ENCODE measurements at regions not wholly inside any gene's neighbourhood (a gene's known extent, or its start where the extent isn't known, plus 50 kb on each side); places are given as distances from the start of the nearest gene placed in this dataset.

DNA sequence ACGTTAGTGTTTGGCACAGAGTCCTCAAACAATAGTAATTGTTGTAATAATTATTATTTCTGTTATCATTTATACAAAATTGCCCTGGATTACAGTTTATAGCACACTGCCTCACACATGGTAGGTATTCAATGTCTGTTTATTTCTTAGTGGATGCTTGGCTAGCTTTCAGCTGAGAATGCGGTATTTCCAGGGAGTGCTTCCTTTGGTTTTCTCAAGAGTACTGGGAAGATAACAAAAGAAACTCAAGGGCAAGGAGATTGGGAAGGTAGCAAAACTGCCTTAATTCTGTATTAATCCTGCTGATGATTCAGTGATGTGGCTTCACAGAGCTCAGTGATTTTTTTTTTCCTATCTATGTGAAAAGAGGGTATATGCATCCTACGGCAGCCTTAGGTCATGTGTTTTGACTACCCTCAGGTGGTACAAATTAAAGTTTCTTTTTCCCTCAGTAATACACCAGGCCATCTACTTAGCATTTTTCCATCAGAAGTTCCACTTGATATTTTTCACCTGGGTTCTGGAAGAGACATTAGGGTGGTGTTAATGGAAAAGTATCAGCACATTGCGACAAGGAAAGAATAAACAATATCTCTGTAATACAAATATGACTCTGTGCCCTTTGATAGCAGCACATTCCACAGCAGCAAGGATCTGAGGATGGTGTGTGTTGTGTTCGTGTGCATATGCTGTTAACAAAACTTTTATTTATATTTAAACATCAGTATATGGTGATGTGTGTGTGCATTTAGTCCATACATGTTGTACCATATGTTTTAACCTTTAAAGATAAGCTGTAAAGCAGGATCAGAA, 124.3 kb upstream of the RASGEF1B start:
- no peak for DNase-seq

DNA sequence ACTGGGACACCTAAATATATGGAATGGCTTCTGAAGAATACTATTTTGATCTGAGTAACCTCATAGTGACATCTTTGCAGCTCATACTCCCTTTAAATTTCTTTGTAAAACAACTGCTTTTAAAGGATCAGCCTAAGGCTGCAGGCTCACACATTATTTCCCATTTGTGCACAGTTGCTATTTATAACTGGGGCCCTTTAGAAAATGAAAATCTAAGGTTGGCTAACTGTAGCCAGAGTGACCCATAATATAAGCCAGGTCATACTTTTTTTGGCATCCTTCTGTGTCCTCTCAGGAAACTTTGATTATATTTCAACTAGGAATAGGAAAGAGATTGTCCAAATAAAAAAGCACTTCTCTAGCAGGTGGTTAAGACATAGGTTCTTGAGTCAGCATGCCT, 123.6 kb upstream of the RASGEF1B start:
- Histone ChIP-seq H3K4me1 (no peaks in the 10 kb centered on the region), H3K27me3 (no peaks in the 10 kb centered on the region), H3K4me3 (no peak overlapping the region), H3K27ac (no peak overlapping the region), H3K36me3 (no peaks in the 10 kb centered on the region), H3K9me3 (no peaks in the 10 kb centered on the region)
- DNase-seq = no peak
- intact Hi-C loops (cut with DNase I; ENCODE audit: low total_unique reads) = no loop called here
- TF ChIP-seq, protein P1, sequence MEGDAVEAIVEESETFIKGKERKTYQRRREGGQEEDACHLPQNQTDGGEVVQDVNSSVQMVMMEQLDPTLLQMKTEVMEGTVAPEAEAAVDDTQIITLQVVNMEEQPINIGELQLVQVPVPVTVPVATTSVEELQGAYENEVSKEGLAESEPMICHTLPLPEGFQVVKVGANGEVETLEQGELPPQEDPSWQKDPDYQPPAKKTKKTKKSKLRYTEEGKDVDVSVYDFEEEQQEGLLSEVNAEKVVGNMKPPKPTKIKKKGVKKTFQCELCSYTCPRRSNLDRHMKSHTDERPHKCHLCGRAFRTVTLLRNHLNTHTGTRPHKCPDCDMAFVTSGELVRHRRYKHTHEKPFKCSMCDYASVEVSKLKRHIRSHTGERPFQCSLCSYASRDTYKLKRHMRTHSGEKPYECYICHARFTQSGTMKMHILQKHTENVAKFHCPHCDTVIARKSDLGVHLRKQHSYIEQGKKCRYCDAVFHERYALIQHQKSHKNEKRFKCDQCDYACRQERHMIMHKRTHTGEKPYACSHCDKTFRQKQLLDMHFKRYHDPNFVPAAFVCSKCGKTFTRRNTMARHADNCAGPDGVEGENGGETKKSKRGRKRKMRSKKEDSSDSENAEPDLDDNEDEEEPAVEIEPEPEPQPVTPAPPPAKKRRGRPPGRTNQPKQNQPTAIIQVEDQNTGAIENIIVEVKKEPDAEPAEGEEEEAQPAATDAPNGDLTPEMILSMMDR (IDR thresholded peaks at IDR 0.05) = no peak
- no peak for TF ChIP-seq POLR2A (IDR thresholded peaks at IDR 0.05)

More for the DNA sequence above, 124.3 kb upstream of the RASGEF1B start:
- Histone ChIP-seq H3K27me3 (no peaks in the 10 kb centered on the region), H3K9me3 (no peaks in the 10 kb centered on the region), H3K27ac (no peak overlapping the region), H3K4me3 (no peak overlapping the region), H3K4me1 (no peaks in the 10 kb centered on the region), H3K36me3 (no peaks in the 10 kb centered on the region)
- intact Hi-C loops (cut with DNase I; ENCODE audit: low total_unique reads) = no loop called here
- TF ChIP-seq, protein P1 (IDR thresholded peaks at IDR 0.05) = no peak
- TF ChIP-seq POLR2A (IDR thresholded peaks at IDR 0.05) = no peak

DNA sequence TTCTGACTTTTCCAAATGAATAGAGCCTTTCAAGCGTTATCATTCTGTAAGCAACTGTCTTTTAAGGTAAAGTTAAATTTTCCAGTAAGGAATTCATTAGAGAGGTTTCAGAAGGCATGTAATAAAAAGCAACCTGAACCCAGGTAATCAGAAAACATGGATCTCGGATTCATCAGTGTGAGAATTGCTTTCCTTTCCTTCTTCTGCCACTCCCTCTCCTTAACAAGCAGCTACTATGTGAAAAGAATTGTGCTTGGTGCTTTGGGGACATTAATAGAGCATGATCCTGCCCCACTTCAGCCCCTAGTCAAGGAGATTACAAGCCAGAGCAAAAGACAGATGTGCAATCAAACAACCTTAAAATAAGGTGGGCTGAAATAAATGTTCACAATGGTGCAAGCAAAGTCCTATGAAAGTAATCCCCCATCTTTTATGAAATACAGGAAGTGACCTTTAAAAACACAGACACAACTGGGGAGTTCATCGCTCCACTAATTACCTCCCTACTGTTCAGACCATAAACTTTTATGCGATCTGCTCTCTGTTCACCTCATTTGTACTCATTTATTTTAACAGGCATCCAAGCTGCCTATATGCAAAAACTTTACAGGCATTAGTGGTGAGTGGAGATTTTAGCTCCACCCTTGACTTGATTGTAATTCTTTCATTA, 122.9 kb upstream of the RASGEF1B start:
- no peaks in the 10 kb centered on the region for H3K27me3 ChIP-seq
- DNase-seq = no peak
- H3K36me3 ChIP-seq = no peaks in the 10 kb centered on the region
- H3K4me1 ChIP-seq = no peaks in the 10 kb centered on the region
- no peaks in the 10 kb centered on the region for H3K9me3 ChIP-seq
- intact Hi-C loops (cut with DNase I; ENCODE audit: low total_unique reads) = no loop called here
- H3K27ac ChIP-seq = no peak overlapping the region
- TF ChIP-seq, protein P1 (IDR thresholded peaks at IDR 0.05) = no peak
- no peak for TF ChIP-seq POLR2A (IDR thresholded peaks at IDR 0.05)
- no peak overlapping the region for H3K4me3 ChIP-seq

DNA sequence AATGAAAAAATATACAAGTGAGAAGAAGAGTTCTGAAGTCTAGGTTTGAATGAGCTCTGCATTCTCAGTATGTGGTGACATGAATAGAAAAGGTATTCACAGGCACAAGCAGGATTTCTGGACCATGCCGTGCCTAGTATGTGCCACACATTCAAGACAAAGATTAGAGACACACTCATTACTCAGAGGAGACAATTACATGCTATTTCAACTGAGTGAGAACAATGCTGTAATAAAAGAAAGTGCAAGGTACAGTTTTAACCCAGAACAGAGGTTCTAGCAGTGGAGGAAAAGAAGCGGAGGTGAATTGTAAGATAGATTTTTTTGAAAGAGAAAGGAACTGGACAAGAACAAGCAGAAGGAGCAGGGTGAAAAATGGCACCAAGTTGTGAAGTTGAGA, 121.0 kb upstream of the RASGEF1B start:
- TF ChIP-seq POLR2A (IDR thresholded peaks at IDR 0.05) = no peak
- TF ChIP-seq, protein P1 (IDR thresholded peaks at IDR 0.05) = no peak
- Histone ChIP-seq H3K9me3 (no peaks in the 10 kb centered on the region), H3K27ac (no peak overlapping the region), H3K4me3 (no peak overlapping the region), H3K36me3 (no peaks in the 10 kb centered on the region), H3K27me3 (no peaks in the 10 kb centered on the region), H3K4me1 (no peaks in the 10 kb centered on the region)
- intact Hi-C loops (cut with DNase I; ENCODE audit: low total_unique reads) = no loop called here
- no peak for DNase-seq

GRCh38 chr4:81590596-81590995, 118.9 kb upstream of the RASGEF1B start:
- no peak for DNase-seq
- no peaks in the 10 kb centered on the region for H3K36me3 ChIP-seq
- intact Hi-C loops (cut with DNase I; ENCODE audit: low total_unique reads) = no loop called here
- no peak for TF ChIP-seq POLR2A (IDR thresholded peaks at IDR 0.05)
- TF ChIP-seq, protein P1 (IDR thresholded peaks at IDR 0.05) = no peak
- H3K4me1 ChIP-seq = no peaks in the 10 kb centered on the region
- H3K9me3 ChIP-seq = no peaks in the 10 kb centered on the region
- no peaks in the 10 kb centered on the region for H3K27me3 ChIP-seq
- no peak overlapping the region for H3K4me3 ChIP-seq
- H3K27ac ChIP-seq = no peak overlapping the region
